ENCODE measurements at regions not wholly inside any gene's neighbourhood (a gene's known extent, or its start where the extent isn't known, plus 50 kb on each side); places are given as distances from the start of the nearest gene placed in this dataset.

DNA sequence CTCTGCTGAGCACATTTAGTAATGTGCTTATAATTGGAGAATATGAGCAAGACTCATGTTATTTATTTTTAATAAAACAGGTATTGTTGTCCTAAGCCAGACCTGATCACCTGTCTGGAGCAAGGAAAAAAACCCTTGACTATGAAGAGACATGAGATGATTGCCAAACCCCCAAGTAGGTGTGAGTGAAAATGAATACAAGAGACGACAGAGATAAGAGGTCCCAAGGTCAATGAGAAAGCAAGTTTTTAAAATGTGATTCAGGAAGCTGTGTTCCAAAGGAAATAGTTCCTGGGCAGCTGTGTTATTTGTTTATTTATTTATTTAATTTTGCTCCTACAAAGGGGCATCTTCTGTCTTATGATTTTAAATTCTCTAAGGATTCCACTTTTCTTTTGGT lies 83.1 kb downstream of the ZNF486 start:
- no peak for DNase-seq
